HEK293T (cell line): ENCODE measurements at regions not wholly inside any gene's neighbourhood (a gene's known extent, or its start where the extent isn't known, plus 50 kb on each side); places are given as distances from the start of the nearest gene placed in this dataset.

Experiments
- PKNOX1 ChIP-seq: fragments of 450-650 bp; IDR thresholded peaks from 2 replicates; pipeline ENCODE4 v1.6.1; 2016
- SP1 ChIP-seq: fragments of 450-650 bp; IDR thresholded peaks from 2 replicates; pipeline ENCODE4 v1.6.1; 2017

DNA sequence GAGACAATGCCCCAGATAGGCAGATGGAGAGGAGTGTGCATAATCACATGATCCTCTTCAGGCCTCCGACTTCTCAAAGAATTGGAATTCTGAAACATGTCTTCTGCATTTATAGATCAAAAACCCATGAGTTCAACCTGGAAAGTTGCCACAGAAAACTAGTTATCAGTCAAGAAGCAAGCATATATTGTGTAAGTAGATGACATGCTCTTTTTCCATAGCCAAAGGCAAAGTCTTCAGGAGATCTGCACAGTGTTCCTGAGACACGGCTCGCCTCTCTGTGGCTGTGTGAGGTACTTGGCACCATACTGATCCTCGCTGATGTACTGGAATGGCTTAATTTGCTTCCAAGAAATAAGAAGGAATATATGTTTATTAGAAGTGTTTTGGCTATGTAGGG lies 213.5 kb upstream of the MKI67 start:
- no peak for TF ChIP-seq PKNOX1
- no peak for TF ChIP-seq SP1
